HepG2 (cell line): ENCODE measurements at regions not wholly inside any gene's neighbourhood (a gene's known extent, or its start where the extent isn't known, plus 50 kb on each side); places are given as distances from the start of the nearest gene placed in this dataset.
"Not testable (repeated sequence)": the region's sequence is repeated elsewhere in the genome, so short reads cannot be mapped to it uniquely, and the experiment has no call there.

Source experiments
- ATAC-seq: fragments of 200-7000 bp; cut with Tn5 transposase; 3 replicates; pipeline ENCODE4 v1.9.1; 2020; ENCODE audit warnings: mild to moderate bottlenecking, moderate library complexity
- BruUV-seq: library from RNA; stranded (reverse); fragments of 400-500 nt; replicated peaks from 2 replicates; lab custom pipeline; 2021; lab: Mats Ljungman, UMichigan
- CTCF ChIA-PET: fragments of 300-600 bp; formaldehyde crosslinking; extraction: SDS; loops from one replicate; lab custom pipeline; 2021; ENCODE audit warnings: low total read pairs, inconsistent platforms, low intra/inter-chr PET ratio; lab: Yijun Ruan, JAX
- POLR2A ChIA-PET: fragments of 350-600 bp; sonication (Branson Sonifier 250); formaldehyde crosslinking; loops from one replicate; lab custom pipeline; 2020; ENCODE audit warnings: antibody characterized with exemption, inconsistent platforms; lab: Yijun Ruan, JAX
- DNase-seq: peaks from one replicate; pipeline ENCODE4 v3.0.0-alpha.2; 2015; ENCODE audit warnings: low spot score
- FAIRE-seq: peaks from 3 replicates; lab custom pipeline; 2011; peaks lifted over from hg19 to GRCh38; lab: Jason Lieb, UNC
- H2AFZ ChIP-seq: one replicate; pipeline ENCODE4 v1.6.1; 2011; ENCODE audit warnings: low read length, inconsistent platforms
- H3K27ac ChIP-seq: fragments of 300-600 bp; 3 replicates; pipeline ENCODE4 v1.8.0; 2011; ENCODE audit warnings: mixed run types, mild to moderate bottlenecking, mixed read lengths, low read length, inconsistent platforms; ENCODE audit not compliant: insufficient read depth; ENCODE audit errors: extremely low read length
- H3K27me3 ChIP-seq, 2 experiments: fragments of 200-600 bp in 1 of 2; 2 replicates in 1 of 2; 3 replicates in 1 of 2; pipeline versions ENCODE4 v1.6.0 to v1.8.0; 2011; ENCODE audit warnings: low read length in 2 of 2, mild to moderate bottlenecking in 2 of 2, moderate library complexity in 2 of 2, inconsistent platforms in 1 of 2; ENCODE audit not compliant: insufficient read depth in 2 of 2, control insufficient read depth in 1 of 2
- H3K36me3 ChIP-seq, 2 experiments: fragments of 200-600 bp in 1 of 2; replicated peaks in 1 of 2; 2 replicates in 1 of 2; 3 replicates in 1 of 2; pipeline versions ENCODE4 v1.5.1 to v1.8.0; 2011; ENCODE audit warnings: low read length in 2 of 2, inconsistent platforms in 1 of 2; ENCODE audit not compliant: insufficient read depth in 2 of 2, control insufficient read depth in 1 of 2
- H3K4me1 ChIP-seq: 2 replicates; pipeline ENCODE4 v1.5.1; 2012; ENCODE audit warnings: low read length, inconsistent platforms; ENCODE audit not compliant: insufficient read depth
- H3K4me2 ChIP-seq: 2 replicates; pipeline ENCODE4 v1.6.0; 2011; ENCODE audit warnings: low read depth, low read length, inconsistent platforms
- H3K4me3 ChIP-seq, 3 experiments: fragments of 200-600 bp in 1 of 3; sonication (generic), shearing (Covaris generic) in 1 of 3; replicated peaks in 1 of 3; 2 replicates each; pipeline ENCODE4 v1.5.1; 2011 to 2016; ENCODE audit warnings: low read length in 3 of 3, inconsistent platforms in 2 of 3, low read depth in 2 of 3, mild to moderate bottlenecking in 2 of 3, control low read depth in 1 of 3, mixed read lengths in 1 of 3; ENCODE audit not compliant: insufficient read depth in 1 of 3
- H3K79me2 ChIP-seq: one replicate; pipeline ENCODE4 v1.6.1; 2011; ENCODE audit warnings: low read length, inconsistent platforms; ENCODE audit not compliant: insufficient read depth
- H3K9ac ChIP-seq: 2 replicates; pipeline ENCODE4 v1.6.0; 2011; ENCODE audit warnings: mild to moderate bottlenecking, low read depth, low read length, inconsistent platforms; ENCODE audit not compliant: insufficient read depth
- H3K9me3 ChIP-seq: 2 replicates; pipeline ENCODE4 v1.5.1; 2012; ENCODE audit warnings: mild to moderate bottlenecking, low read length
- H4K20me1 ChIP-seq: 2 replicates; pipeline ENCODE4 v1.6.0; 2011; ENCODE audit warnings: inconsistent platforms, mild to moderate bottlenecking, low read length, moderate library complexity; ENCODE audit not compliant: insufficient read depth
- RAD21 ChIP-seq: fragments of 450-650 bp; formaldehyde crosslinking; IDR thresholded peaks from 2 replicates; pipeline ENCODE4 v1.5.0; 2020; ENCODE audit warnings: mild to moderate bottlenecking
- STAG1 ChIP-seq: sonication (generic); formaldehyde crosslinking; IDR thresholded peaks from 2 replicates; pipeline ENCODE4 v1.4.0; 2020; ENCODE audit warnings: missing genetic modification reagents
- WGBS: methylation state at CpG from one replicate; pipeline ENCODE4 v1.1.6; 2017; ENCODE audit warnings: low lambda C conversion rate; 5-methylcytosine and 5-hydroxymethylcytosine counted together
- in situ Hi-C: cut with HindIII; loops from 2 replicates; pipeline ENCODE4 v1.10.0; 2017; ENCODE audit warnings: low pct_unique_long_range_greater_than_20kb; ENCODE audit not compliant: extremely low pct_ligation_motif_present
- intact Hi-C: fragments of 100-400 bp; cut with micrococcal nuclease; formaldehyde crosslinking; loops from one replicate; pipeline ENCODE4 v1.10.0; 2022; ENCODE audit not compliant: unreplicated experiment
- TF ChIP-seq, protein P1 (sequence below): sonication (generic); formaldehyde crosslinking; IDR thresholded peaks from 2 replicates; pipeline ENCODE4 v1.5.0; 2020; ENCODE audit warnings: mild to moderate bottlenecking, missing genetic modification reagents, moderate library complexity

DNA sequence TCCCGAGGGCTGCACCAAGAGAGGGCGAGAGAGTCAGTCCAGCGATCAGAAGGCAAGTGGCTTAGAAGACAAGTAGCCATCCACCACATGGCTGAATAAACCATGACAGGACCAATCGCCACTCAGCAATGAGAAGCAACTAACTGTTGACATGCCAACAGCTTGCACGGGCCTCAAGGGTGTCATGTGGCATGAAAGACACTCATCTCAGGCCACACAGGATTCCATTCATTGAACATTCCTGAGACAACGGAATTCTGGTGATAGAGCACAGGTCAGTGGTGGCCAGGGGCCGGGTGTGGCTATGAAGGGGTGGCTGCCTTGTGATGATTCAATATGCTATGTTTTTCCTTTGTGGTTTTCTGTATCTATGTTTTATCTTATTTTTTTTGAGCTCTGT is 110.6 kb upstream of the CCZ1B start:
- CTCF ChIA-PET, in situ Hi-C loops, H3K27me3 ChIP-seq, FAIRE-seq, H3K4me3 ChIP-seq, H3K4me2 ChIP-seq, H3K36me3 ChIP-seq, H2AFZ ChIP-seq, POLR2A ChIA-PET, intact Hi-C loops, H3K9ac ChIP-seq, DNase-seq, H3K4me1 ChIP-seq, BruUV-seq, ATAC-seq, H3K27ac ChIP-seq, H3K9me3 ChIP-seq, H3K79me2 ChIP-seq, H4K20me1 ChIP-seq: not testable (repeated sequence)
- 41% methylated on average over 5 of the region's 7 CpGs for WGBS

DNA sequence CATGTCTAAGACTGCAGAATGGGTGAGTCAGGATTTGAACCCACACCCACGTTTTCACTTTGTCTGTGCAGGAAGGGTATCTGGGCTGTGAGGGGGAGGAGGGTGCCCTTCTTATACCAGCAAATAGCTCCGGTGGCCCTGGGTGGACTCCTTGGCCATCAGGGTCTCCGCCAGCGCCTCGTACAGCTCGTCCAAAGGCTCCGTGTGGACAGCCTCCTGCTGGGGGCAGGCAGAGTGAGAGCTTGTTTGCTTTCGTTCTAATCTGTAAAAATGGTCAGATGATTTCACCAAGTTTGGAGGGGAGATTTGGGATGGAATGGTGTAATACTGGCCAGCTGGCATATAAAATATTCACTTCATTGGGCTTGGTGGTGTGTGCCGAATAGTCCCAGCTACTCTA is 111.7 kb upstream of the CCZ1B start:
- H3K4me3 ChIP-seq, H3K9ac ChIP-seq, FAIRE-seq, H3K4me1 ChIP-seq, H3K27ac ChIP-seq, H3K79me2 ChIP-seq, in situ Hi-C loops, H4K20me1 ChIP-seq, BruUV-seq, H2AFZ ChIP-seq, ATAC-seq, intact Hi-C loops, CTCF ChIA-PET, H3K36me3 ChIP-seq, H3K4me2 ChIP-seq, H3K9me3 ChIP-seq, H3K27me3 ChIP-seq, POLR2A ChIA-PET, DNase-seq: not testable (repeated sequence)
- 44% methylated on average over 7 of the region's 9 CpGs for WGBS

DNA sequence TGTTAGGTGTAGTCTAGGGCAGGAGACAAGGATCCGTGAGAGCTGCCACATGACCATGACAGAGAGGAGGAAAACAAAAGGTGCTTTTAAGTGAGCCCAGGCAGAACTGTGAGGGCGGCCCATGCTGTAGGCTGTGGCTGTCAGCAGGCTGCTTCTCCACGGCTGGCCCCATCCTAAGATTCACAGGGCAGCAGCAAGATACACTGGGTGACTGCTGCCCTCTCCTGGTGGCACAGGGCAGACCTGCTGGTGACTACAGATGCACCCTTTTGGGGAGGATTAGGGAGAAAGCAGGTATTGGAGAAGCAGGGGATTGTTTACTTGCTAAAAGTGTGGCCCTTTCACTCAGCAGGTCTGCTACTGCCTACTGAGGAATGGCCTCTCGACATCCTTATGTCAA is 112.2 kb upstream of the CCZ1B start:
- H3K9me3 ChIP-seq, H4K20me1 ChIP-seq, in situ Hi-C loops, H3K27ac ChIP-seq, CTCF ChIA-PET, H3K36me3 ChIP-seq, H3K27me3 ChIP-seq, intact Hi-C loops, H2AFZ ChIP-seq, ATAC-seq, POLR2A ChIA-PET, H3K4me3 ChIP-seq, FAIRE-seq, BruUV-seq, DNase-seq, H3K9ac ChIP-seq: not testable (repeated sequence)
- 0% methylated on average over 1 of the region's 4 CpGs for WGBS
- TF ChIP-seq STAG1 (CRISPR knock-in tag) (peak; percentile 77), RAD21 (CRISPR knock-in tag) (0 out of 2 replicates have a peak, but pooled peaks have one; percentile 27)
- TF ChIP-seq, protein P1, sequence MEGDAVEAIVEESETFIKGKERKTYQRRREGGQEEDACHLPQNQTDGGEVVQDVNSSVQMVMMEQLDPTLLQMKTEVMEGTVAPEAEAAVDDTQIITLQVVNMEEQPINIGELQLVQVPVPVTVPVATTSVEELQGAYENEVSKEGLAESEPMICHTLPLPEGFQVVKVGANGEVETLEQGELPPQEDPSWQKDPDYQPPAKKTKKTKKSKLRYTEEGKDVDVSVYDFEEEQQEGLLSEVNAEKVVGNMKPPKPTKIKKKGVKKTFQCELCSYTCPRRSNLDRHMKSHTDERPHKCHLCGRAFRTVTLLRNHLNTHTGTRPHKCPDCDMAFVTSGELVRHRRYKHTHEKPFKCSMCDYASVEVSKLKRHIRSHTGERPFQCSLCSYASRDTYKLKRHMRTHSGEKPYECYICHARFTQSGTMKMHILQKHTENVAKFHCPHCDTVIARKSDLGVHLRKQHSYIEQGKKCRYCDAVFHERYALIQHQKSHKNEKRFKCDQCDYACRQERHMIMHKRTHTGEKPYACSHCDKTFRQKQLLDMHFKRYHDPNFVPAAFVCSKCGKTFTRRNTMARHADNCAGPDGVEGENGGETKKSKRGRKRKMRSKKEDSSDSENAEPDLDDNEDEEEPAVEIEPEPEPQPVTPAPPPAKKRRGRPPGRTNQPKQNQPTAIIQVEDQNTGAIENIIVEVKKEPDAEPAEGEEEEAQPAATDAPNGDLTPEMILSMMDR = peak; percentile 43
- TF ChIP-seq, all 625 proteins: peak for 3; not testable (repeated sequence) for 622
- not testable (repeated sequence) for H3K79me2 ChIP-seq, H3K4me2 ChIP-seq, H3K4me1 ChIP-seq

DNA sequence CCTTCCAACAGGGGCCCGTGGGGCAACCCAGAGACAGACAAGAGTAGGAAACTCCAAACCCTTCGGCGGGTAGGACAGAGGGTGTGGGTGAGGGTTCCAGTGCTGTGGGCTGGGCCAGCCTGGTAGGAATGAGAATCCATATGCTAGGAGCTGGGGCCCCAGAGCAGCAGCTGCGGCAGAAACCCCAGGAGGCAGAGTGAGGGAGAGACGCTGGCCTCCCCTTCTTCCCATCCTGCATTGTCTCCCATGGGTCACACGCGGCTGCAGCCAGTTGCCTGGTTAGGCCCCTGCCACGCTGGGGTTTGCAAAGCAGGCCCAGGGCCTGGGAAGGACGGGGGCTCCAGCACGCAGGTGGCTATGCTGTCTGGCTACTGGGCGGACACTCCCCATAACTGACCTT is 113.1 kb upstream of the CCZ1B start:
- H3K9me3 ChIP-seq, CTCF ChIA-PET, BruUV-seq, POLR2A ChIA-PET, ATAC-seq, H3K4me3 ChIP-seq, DNase-seq, FAIRE-seq, H3K4me2 ChIP-seq, H3K27me3 ChIP-seq, in situ Hi-C loops, H4K20me1 ChIP-seq, intact Hi-C loops, H3K36me3 ChIP-seq, H2AFZ ChIP-seq, H3K9ac ChIP-seq, H3K27ac ChIP-seq, H3K79me2 ChIP-seq, H3K4me1 ChIP-seq: not testable (repeated sequence)
- 20% methylated on average over 5 of the region's 11 CpGs for WGBS
